GM08714 (cell line): ENCODE measurements at regions not wholly inside any gene's neighbourhood (a gene's known extent, or its start where the extent isn't known, plus 50 kb on each side); places are given as distances from the start of the nearest gene placed in this dataset.
"Not testable (repeated sequence)": the region's sequence is repeated elsewhere in the genome, so short reads cannot be mapped to it uniquely, and the experiment has no call there.

Experiments used
- H3K4me3 ChIP-seq: fragments of 200-500 bp; sonication (Bioruptor generic); 2 replicates; pipeline ENCODE4 v1.5.1; 2014; ENCODE audit warnings: mild to moderate bottlenecking, low read length, inconsistent platforms
- ZNF274 ChIP-seq: IDR thresholded peaks from 2 replicates; pipeline ENCODE4 v1.6.1; 2012; ENCODE audit warnings: mild to moderate bottlenecking, low read depth, low read length

DNA sequence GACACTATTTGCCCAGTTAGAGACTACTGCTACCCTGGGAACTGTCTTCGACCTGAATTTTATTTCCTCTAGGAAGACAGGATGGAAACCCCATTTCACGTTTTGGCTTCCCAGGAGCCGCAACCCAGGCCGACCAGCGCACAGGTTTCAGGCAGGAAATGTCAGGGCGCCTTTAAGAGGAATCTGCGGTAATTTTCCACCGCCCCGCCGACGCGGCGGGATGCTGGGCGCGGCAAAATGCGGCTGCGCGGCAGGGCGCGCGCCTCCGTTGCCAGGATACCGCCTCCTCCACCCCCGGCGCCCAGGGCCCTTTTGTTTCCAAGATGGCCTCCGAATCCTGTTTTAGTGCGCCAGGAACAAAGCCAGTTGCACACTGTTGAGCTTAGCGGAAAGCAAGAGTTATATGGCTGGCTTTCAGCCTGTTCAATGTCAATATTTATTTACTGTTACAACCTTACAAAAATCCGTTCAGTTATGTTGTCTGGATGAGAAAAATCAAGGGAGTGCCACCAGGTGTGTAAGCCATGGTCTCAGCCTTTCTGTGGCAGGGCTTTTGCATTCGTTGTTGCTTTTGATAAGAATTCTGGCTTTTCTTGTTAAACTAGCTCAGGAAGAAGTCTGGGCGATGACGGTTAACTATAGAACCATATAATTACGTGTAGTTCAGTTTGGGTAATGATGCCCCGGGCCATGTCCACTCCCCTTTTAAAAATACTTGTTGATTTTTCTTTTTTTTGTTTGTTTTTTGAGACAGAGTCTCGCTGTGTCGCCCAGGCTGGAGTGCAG, 79.7 kb upstream of the CHD2 start:
- TF ChIP-seq ZNF274 = no peak
- peak overlapping the region; percentile 81 for H3K4me3 ChIP-seq

DNA sequence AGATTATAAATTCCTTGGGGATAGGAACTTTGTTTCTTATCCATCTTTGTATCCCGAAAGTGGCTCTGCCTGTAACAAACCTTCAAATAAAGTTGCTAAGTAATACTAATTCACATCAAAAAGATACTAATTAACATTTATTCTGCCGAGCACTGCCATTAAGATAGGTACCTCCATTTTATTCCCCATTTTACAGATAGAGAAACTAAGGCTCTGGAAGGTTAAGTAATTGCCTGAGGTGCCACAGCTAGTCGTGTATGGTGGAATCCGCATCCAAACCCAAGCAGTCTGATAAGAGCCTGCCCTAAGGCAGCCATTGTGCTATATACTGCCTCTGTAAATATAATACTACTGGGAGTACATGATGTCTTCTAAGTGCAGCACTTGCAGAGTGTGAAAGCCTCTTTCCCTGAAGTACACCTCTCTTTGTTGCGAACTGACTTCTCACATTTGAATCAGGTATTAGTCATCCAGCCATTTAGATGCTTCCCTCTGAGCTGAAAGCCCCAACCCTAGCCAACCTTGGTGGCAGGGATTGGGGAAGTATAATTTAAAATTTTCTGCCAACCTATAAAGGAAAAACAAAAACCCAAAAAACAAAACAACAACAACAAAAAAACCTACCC, 78.5 kb upstream of the CHD2 start:
- no peak overlapping the region for H3K4me3 ChIP-seq
- no peak for TF ChIP-seq ZNF274

DNA sequence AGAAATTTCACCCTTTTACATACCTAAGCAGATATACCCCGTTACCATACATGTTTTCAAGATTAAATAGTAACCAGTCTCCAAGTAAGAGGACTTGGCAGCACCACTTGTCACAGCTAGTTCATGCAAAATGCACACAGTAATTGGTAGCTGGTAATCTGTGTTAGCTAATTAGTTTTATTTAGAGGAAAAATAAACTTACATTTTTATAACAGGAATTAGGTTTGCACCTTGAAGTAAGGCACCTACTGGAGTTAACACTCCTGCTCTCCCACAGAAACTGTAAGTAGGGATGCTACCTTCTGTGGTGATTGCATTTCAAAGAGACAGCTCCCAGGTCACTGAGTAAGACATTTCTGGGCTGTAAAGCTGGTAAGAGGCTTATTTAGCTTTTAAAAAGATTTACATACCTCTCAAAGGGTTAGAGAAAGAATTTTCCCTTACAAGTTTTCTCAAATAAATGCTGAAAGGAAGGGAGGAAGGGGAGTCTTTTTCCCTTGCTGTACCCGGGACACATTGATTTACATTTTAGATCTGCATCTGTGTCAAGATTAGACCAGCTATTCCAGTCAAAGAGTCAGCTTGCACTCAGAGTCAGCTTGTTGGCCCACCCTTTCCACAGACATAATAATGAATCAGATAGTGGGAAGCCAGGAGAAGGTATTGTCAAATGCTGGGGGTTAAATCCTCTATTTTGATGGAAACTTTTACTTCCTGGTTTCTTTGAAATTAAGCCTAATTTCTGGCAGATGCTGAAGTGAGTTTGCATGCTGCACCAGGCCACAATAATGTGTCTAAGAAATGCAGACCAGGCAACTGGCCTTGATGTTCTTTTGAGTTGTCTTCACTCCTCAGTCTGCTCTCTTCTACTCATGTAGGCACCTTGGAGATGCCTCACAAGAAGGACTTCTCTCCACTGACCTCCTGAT, 77.6 kb upstream of the CHD2 start:
- TF ChIP-seq ZNF274 = no peak
- H3K4me3 ChIP-seq = no peak overlapping the region

DNA sequence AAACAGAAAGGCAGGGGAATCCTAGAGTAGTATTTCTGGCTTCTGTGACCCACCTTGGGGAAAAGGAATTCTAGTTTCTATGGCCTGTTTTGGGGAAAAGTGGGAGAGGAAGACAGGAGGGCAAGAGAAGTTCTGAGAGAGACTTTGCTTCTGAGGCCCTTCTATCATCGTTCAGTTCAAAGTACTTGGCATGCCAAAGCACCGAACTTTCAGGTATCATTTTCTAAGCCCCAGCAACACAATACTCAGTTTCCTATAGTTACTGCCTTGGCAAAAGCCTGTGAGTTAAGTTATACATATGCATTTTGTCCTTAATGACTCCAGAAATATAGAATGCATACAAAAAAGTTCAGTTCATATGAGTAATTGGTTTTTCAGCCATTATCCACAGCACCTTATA, 74.1 kb upstream of the CHD2 start:
- no peak overlapping the region for H3K4me3 ChIP-seq
- no peak for TF ChIP-seq ZNF274

DNA sequence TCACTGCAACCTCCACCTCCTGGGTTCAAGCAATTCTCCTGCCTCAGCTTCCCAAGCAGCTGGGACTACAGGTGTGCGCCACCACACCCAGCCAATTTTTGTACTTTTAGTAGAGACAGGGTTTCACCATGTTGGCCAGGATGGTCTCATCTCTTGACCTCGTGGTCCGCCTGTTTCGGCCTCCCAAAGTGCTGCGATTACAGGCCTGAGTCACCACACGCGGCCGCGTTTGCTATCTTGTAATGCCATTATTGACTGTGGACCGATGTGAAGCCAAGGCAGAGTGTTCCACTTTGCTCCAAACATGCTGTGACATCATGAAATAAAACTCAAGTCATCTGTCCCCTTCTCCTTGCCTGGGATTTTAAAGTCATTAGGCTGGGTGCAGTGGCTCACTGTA, 72.1 kb upstream of the CHD2 start:
- not testable (repeated sequence) for H3K4me3 ChIP-seq

DNA sequence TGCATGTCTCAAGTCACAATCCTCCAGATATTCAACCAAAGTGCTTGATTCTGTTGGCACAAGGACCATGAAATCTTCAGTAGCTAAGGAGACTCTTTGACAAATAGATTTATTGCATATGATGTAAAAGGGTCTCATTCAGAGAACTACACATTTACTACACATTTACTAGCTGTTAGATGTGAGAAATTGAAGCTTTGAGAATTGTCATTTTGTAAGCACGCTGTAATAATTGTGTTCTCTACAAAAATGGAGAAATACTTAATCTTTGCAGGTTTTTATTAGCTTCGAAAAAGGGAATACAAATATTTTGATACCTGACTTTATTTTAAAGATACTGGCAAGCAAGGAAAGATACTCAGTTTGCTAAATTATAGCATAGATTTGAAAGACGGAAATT, 70.2 kb upstream of the CHD2 start:
- TF ChIP-seq ZNF274 = no peak
- H3K4me3 ChIP-seq = no peak overlapping the region

DNA sequence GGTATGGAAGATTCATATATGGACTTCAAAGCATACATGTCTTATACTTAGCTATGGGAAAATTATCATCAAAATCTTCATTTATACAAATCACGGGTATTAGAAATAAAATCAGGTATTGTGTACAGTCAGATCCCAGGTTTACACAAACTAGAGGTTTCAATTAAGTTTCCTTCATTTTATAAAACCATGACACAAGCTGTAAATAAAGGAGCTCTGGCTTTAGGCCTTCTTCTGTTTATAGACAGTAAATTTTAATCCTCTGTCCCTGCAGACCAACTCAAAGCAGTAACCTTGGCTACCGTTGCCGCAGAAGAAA, 68.8 kb upstream of the CHD2 start:
- TF ChIP-seq ZNF274 = no peak
- peak overlapping the region; percentile 39 for H3K4me3 ChIP-seq

DNA sequence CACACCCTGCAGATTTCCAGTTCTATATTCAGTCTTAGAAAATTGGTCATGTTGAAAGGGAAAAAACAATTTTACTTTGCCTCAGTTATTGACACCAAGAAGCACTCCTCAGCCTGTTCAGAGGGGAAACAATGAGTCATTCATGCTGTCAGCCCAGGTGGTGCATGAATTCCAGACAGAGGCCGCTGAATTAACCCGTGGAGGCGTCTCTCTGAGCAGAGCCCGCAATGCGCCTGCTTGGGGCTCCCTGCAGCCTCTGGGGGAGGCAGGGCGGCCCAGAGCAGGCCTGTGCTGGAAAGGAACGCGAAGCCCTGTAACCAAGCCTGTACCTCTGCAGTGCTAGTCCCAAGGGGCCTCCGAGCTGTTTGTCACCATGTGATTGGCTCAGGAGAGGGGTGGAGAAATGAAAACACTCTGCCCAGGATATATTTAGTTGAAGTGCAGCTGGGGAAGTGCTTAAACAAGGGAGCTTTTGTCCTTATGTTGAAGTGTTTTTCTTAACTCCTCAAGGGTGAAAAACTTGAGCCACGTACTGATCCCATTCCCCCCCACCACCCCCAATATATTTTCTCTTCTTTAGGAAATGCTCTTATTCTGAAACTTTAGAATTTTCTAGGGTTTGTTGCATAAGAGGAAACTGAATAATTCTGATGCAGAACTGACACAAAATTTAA, 68.3 kb upstream of the CHD2 start:
- peak overlapping the region; percentile 39; the same call in 1 of the 2 replicates for H3K4me3 ChIP-seq
- no peak for TF ChIP-seq ZNF274

DNA sequence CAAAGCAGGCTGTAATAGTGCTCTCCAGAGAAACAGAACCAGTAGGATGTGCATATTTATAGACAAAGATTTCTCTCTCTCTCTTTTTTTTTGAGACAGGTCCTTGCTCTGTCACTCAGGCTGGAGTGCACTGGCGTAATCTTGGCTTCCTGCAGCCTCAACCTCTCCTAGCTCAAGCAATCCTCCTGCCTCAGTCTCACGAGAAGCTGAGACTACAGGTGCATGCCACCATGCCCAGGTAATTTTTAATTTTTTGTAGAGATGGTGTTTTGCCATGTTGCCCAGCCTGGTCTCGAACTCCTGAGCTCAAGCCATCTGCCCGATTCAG, 67.1 kb upstream of the CHD2 start:
- H3K4me3 ChIP-seq = peak overlapping the region; percentile 44; the same call in 1 of the 2 replicates
- no peak for TF ChIP-seq ZNF274

DNA sequence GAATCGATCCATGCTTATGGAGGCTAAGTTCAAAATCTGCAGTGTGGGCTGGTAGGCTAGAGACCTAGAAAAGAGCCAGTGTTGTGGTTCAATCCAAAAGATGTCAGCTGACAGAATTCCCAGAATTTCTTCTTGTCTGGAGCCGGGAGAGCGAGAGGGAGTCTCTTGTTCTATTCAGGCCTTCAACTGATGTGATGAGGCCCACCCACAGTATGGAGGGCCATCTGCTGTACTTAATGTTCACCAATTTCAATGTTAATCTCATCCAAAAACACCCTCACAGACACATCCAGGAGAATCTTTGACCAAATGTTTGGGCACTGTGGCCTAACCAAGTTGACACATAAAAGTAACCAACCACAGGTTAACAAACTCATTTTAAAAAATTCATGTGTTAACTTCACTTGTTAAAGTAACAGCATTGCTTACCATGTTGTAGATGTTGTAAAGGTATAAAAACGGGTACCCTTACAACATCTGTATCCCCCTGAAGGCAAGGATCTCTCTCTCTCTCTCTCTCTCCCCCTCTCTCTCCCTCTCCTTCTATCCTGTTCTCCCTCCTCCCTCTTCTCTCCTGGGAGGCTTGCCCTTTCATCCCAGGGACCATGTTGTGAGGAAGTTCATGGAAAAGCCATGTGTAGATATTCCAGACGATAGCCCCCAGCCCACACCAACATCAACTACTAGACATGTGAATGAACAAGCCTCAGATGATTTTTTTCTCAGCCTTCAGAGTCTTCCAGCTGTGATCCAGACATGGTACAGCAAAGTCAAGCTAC, 66.4 kb upstream of the CHD2 start:
- no peak overlapping the region for H3K4me3 ChIP-seq
- TF ChIP-seq ZNF274 = no peak

DNA sequence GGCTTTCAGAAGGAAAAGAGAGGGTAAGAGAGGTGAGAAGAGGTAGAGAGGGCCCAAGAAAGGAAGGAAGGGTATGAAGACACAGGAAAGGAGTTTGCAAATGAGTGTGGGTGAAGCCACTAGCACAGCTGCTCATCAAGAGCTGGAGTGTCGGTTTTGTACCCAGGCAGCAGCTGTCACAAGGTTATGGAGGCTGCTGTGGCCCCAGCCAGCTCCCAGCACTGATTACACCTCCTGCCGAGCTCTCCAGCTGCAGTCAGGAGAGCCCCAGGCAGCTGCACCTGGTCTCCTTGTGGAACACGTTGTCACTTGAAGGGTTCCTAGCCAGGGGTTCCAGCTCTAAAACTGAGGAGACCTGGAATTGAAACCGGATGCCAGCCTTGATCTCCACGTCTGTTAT, 60.4 kb upstream of the CHD2 start:
- no peak for TF ChIP-seq ZNF274

DNA sequence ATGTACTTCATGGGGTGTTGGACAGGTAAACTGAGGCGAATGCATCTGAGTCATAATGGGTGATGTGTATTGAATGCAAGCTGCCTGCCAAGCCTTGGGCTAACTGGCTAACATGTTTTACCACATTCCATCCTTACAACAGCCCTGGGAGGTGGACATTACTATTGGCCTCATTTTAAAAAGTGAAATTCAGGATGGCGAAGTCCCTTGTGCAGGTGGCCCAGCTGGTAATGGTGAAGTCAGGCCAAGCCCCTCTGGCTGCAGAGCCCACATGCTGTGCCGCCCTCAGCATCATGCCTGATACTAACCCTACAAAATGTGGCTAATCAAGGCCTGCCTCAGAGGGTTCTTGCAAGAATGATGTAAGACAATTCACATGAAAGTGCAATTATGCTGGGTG, 60.0 kb upstream of the CHD2 start:
- TF ChIP-seq ZNF274 = no peak
- H3K4me3 ChIP-seq = no peak overlapping the region

More for the DNA sequence above, 60.4 kb upstream of the CHD2 start:
- no peak overlapping the region for H3K4me3 ChIP-seq

DNA sequence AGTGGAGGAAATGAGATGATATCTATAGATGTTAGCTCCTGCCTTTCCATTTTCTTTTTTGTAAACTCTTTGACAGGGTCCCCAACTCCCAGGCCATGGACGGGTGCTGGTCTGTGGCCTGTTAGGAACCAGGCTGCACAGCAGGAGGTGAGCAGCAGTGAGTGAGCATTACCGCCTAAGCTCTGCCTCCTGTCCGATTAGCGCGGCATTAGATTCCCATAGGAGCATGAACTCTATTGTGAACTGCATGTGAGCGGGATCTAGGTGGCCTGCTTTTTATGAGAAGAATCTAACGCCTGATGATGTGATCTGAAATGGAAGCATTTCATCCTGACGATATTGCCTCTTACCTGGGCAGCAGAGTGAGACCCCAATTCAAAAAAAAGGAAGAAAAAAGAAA, 56.8 kb upstream of the CHD2 start:
- H3K4me3 ChIP-seq = no peak overlapping the region
- no peak for TF ChIP-seq ZNF274

DNA sequence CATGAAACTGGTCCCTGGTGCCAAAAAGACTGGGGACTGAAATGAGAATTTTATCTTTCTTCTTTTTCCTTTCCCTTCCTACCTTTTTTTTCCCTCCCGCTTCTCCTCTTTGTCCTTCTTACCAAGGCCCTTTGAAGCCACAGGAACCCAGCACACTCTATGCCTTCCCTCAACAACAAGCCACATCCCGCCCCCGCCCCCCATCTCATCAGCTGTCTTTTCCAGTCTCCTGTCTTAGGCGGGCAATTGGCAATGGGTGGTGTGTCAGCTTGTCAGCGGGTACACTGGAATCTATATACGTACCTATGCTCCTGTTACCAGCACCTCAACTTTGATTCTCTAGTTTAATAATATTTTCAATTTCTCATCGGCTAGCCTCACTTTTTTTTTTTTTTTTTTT, 56.3 kb upstream of the CHD2 start:
- TF ChIP-seq ZNF274 = no peak
- H3K4me3 ChIP-seq = no peak overlapping the region
